H1 (cell line): ENCODE measurements at regions not wholly inside any gene's neighbourhood (a gene's known extent, or its start where the extent isn't known, plus 50 kb on each side); places are given as distances from the start of the nearest gene placed in this dataset.

Experiments used
- CTCF ChIA-PET: fragments of 300-600 bp; sonication (Branson Sonifier 250); formaldehyde crosslinking; loops from one replicate; lab custom pipeline; 2021; ENCODE audit not compliant: partially characterized antibody; lab: Charles Lee
- POLR2A ChIA-PET: fragments of 300-600 bp; sonication (Branson Sonifier 250); formaldehyde crosslinking; loops from one replicate; lab custom pipeline; 2021; ENCODE audit warnings: inconsistent platforms; ENCODE audit not compliant: partially characterized antibody; lab: Charles Lee
- DNase-seq, 2 experiments: peaks; one replicate each; pipeline versions ENCODE4 v3.0.0 to v3.0.0-alpha.2; 2010 to 2022; ENCODE audit warnings: low spot score in 2 of 2, low read depth in 1 of 2, mixed read lengths in 1 of 2
- FAIRE-seq: peaks from 2 replicates; lab custom pipeline; 2011; peaks lifted over from hg19 to GRCh38; lab: Jason Lieb, UNC
- H2AFZ ChIP-seq: 2 replicates; pipeline ENCODE4 v1.8.1; 2012; ENCODE audit warnings: low read length, inconsistent platforms
- H2AK5ac ChIP-seq: 2 replicates; pipeline ENCODE4 v1.6.1; 2013; ENCODE audit warnings: low read depth, low read length
- H2BK120ac ChIP-seq: replicated peaks from 2 replicates; pipeline ENCODE3; 2013; ENCODE audit warnings: low read depth, low read length, inconsistent platforms
- H2BK12ac ChIP-seq: 2 replicates; pipeline ENCODE4 v1.6.1; 2013; ENCODE audit warnings: low read depth, low read length
- H2BK15ac ChIP-seq: 2 replicates; pipeline ENCODE4 v1.6.1; 2013; ENCODE audit warnings: low read length
- H2BK20ac ChIP-seq: 2 replicates; pipeline ENCODE4 v1.6.1; 2013; ENCODE audit warnings: low read length
- H2BK5ac ChIP-seq: 2 replicates; pipeline ENCODE4 v1.6.1; 2013; ENCODE audit warnings: low read depth, low read length
- H3K14ac ChIP-seq: 2 replicates; pipeline ENCODE4 v1.6.1; 2013; ENCODE audit warnings: inconsistent platforms; ENCODE audit not compliant: insufficient read length
- H3K18ac ChIP-seq: 2 replicates; pipeline ENCODE4 v1.6.1; 2013; ENCODE audit warnings: low read length; ENCODE audit errors: extremely low read depth
- H3K23ac ChIP-seq: 2 replicates; pipeline ENCODE4 v1.6.1; 2013; ENCODE audit warnings: inconsistent platforms; ENCODE audit not compliant: insufficient read length
- H3K23me2 ChIP-seq: 2 replicates; pipeline ENCODE4 v1.6.1; 2013; ENCODE audit warnings: low read depth, low read length
- H3K27ac ChIP-seq: 2 replicates; pipeline ENCODE4 v1.6.1; 2011; ENCODE audit warnings: low read depth, low read length, inconsistent platforms
- H3K27me3 ChIP-seq, 4 experiments: replicated peaks in 1 of 4; 1 replicate in 1 of 4; 2 replicates in 3 of 4; pipeline versions ENCODE4 v1.6.1 to v1.8.1; 2011 to 2013; ENCODE audit warnings: low read length in 3 of 4, mild to moderate bottlenecking in 3 of 4, inconsistent platforms in 2 of 4, mixed read lengths in 2 of 4, moderate library complexity in 1 of 4; ENCODE audit not compliant: control insufficient read depth in 3 of 4, insufficient read depth in 3 of 4; ENCODE audit errors: extremely low read depth in 1 of 4
- H3K36me3 ChIP-seq, 4 experiments: 2 replicates each; pipeline versions ENCODE4 v1.6.1 to v1.8.1; 2011 to 2013; ENCODE audit warnings: mild to moderate bottlenecking in 4 of 4, low read length in 3 of 4, moderate library complexity in 2 of 4, control low read depth in 1 of 4, inconsistent platforms in 1 of 4; ENCODE audit not compliant: insufficient read depth in 4 of 4, control insufficient read depth in 2 of 4
- H3K4ac ChIP-seq: replicated peaks from 2 replicates; pipeline ENCODE3; 2013; ENCODE audit warnings: low read length, low read depth, mixed read lengths, inconsistent platforms; ENCODE audit not compliant: insufficient read length
- H3K4me1 ChIP-seq, 4 experiments: replicated peaks in 1 of 4; 1 replicate in 1 of 4; 2 replicates in 3 of 4; pipeline versions ENCODE4 v1.6.1 to v1.8.1; 2011 to 2013; ENCODE audit warnings: low read length in 3 of 4, inconsistent platforms in 2 of 4, mixed read lengths in 1 of 4; ENCODE audit not compliant: insufficient read depth in 4 of 4, control insufficient read depth in 3 of 4
- H3K4me2 ChIP-seq, 2 experiments: 2 replicates each; pipeline versions ENCODE4 v1.6.1 to v1.8.1; 2011 to 2013; ENCODE audit warnings: low read depth in 2 of 2, low read length in 2 of 2, control low read depth in 1 of 2, inconsistent platforms in 1 of 2, mild to moderate bottlenecking in 1 of 2; ENCODE audit not compliant: insufficient read depth in 1 of 2
- H3K4me3 ChIP-seq, 4 experiments: fragments of 200-600, 300-600 bp in 1 of 4; sonication (generic), shearing (Covaris generic), sonication (Bioruptor Twin) in 1 of 4; 2 replicates each; pipeline versions ENCODE4 v1.5.1 to v1.8.1; 2011 to 2016; ENCODE audit warnings: low read length in 4 of 4, low read depth in 3 of 4, control low read depth in 2 of 4, inconsistent platforms in 2 of 4, mild to moderate bottlenecking in 2 of 4, mixed read lengths in 1 of 4, moderate library complexity in 1 of 4; ENCODE audit not compliant: insufficient read depth in 2 of 4; ENCODE audit errors: extremely low read depth in 1 of 4
- H3K56ac ChIP-seq: replicated peaks from 2 replicates; pipeline ENCODE3; 2013; ENCODE audit warnings: low read depth, mild to moderate bottlenecking, mixed read lengths, low read length, inconsistent platforms; ENCODE audit not compliant: insufficient read length
- H3K79me1 ChIP-seq: 2 replicates; pipeline ENCODE4 v1.6.1; 2013; ENCODE audit warnings: low read depth, low read length, control low read depth
- H3K79me2 ChIP-seq, 2 experiments: 2 replicates each; pipeline versions ENCODE4 v1.6.1 to v1.8.1; 2012 to 2013; ENCODE audit warnings: low read length in 2 of 2, mild to moderate bottlenecking in 2 of 2, inconsistent platforms in 1 of 2; ENCODE audit not compliant: insufficient read depth in 2 of 2, control insufficient read depth in 1 of 2
- H3K9ac ChIP-seq, 4 experiments: replicated peaks in 1 of 4; 1 replicate in 1 of 4; 2 replicates in 3 of 4; pipeline versions ENCODE4 v1.6.1 to v1.8.1; 2011 to 2013; ENCODE audit warnings: low read depth in 3 of 4, low read length in 3 of 4, control low read depth in 2 of 4, mild to moderate bottlenecking in 2 of 4, moderate library complexity in 2 of 4, inconsistent platforms in 1 of 4; ENCODE audit errors: extremely low read depth in 1 of 4
- H3K9me3 ChIP-seq, 2 experiments: 2 replicates each; pipeline versions ENCODE4 v1.6.1 to v1.8.1; 2012 to 2013; ENCODE audit warnings: mild to moderate bottlenecking in 2 of 2, moderate library complexity in 2 of 2, control low read depth in 1 of 2, inconsistent platforms in 1 of 2, low read depth in 1 of 2, low read length in 1 of 2, mixed read lengths in 1 of 2; ENCODE audit not compliant: insufficient read depth in 2 of 2
- H4K20me1 ChIP-seq, 2 experiments: replicated peaks in 1 of 2; 2 replicates each; pipeline versions ENCODE3 to v1.8.1; 2011 to 2013; ENCODE audit warnings: inconsistent platforms in 2 of 2, low read length in 2 of 2, mild to moderate bottlenecking in 1 of 2; ENCODE audit not compliant: insufficient read depth in 2 of 2, control insufficient read depth in 1 of 2
- H4K5ac ChIP-seq: 2 replicates; pipeline ENCODE4 v1.6.1; 2013; ENCODE audit warnings: low read length, low read depth, mixed read lengths, inconsistent platforms; ENCODE audit not compliant: insufficient read length
- H4K8ac ChIP-seq: 2 replicates; pipeline ENCODE4 v1.8.0; 2013; ENCODE audit warnings: mild to moderate bottlenecking, moderate library complexity, low read length, inconsistent platforms; ENCODE audit not compliant: insufficient read depth; ENCODE audit errors: extremely low read depth
- H4K91ac ChIP-seq: replicated peaks from 2 replicates; pipeline ENCODE3; 2013; ENCODE audit warnings: low read length, mixed read lengths, inconsistent platforms; ENCODE audit not compliant: insufficient read length
- ASH2L ChIP-seq: fragments of 200-600, 300-600 bp; sonication (generic); IDR thresholded peaks from one replicate; pipeline ENCODE4 v1.7.1; 2017; ENCODE audit warnings: low read length
- CREB1 ChIP-seq: IDR thresholded peaks from 2 replicates; pipeline ENCODE4 v1.6.1; 2012; ENCODE audit warnings: inconsistent platforms
- FOSL1 ChIP-seq: IDR thresholded peaks from 2 replicates; pipeline ENCODE4 v1.6.1; 2011; ENCODE audit warnings: mild to moderate bottlenecking, low read depth, low read length, moderate library complexity; ENCODE audit not compliant: insufficient read depth
- POLR2AphosphoS5 ChIP-seq: IDR thresholded peaks from 2 replicates; pipeline ENCODE4 v1.6.1; 2011; ENCODE audit warnings: low read depth, low read length
- RFX5 ChIP-seq: IDR thresholded peaks from 2 replicates; pipeline ENCODE4 v1.6.1; 2011; ENCODE audit warnings: low read depth, low read length, improper control_type of control experiment, borderline replicate concordance
- RNF2 ChIP-seq: fragments of 200-900, 300-1000 bp; sonication (generic); IDR thresholded peaks from 2 replicates; pipeline ENCODE4 v1.7.1; 2016; ENCODE audit warnings: borderline replicate concordance, low read depth, mild to moderate bottlenecking, antibody characterized with exemption, low read length; ENCODE audit not compliant: poor library complexity, severe bottlenecking; ENCODE audit errors: missing control alignments
- SAP30 ChIP-seq: fragments of 300-600 bp; sonication (generic); IDR thresholded peaks from 2 replicates; pipeline ENCODE4 v1.7.1; 2012; ENCODE audit warnings: low read length, moderate library complexity, mild to moderate bottlenecking, inconsistent platforms; ENCODE audit not compliant: insufficient read depth, insufficient replicate concordance
- TBP ChIP-seq: IDR thresholded peaks from 2 replicates; pipeline ENCODE4 v1.6.1; 2011; ENCODE audit warnings: low read depth, low read length, improper control_type of control experiment
- WGBS, 2 experiments: shearing (Covaris generic) in 1 of 2; methylation state at CpG; one replicate each; pipeline versions ENCODE4 v1.1.6 to v1.1.7; 2013 to 2015; ENCODE audit warnings: low lambda C conversion rate in 2 of 2, mixed read lengths in 2 of 2, inconsistent platforms in 1 of 2, low coverage in 1 of 2, missing lambda C conversion rate in 1 of 2; ENCODE audit not compliant: insufficient replicate concordance in 2 of 2, insufficient coverage in 1 of 2, insufficient read length in 1 of 2; ENCODE audit errors: extremely low coverage in 1 of 2, missing lambda C conversion rate in 1 of 2; 5-methylcytosine and 5-hydroxymethylcytosine counted together
- TF ChIP-seq, protein P1 (sequence below), 3 experiments: IDR thresholded peaks; 1 replicate in 2 of 3; 2 replicates in 1 of 3; pipeline versions ENCODE4 v1.5.1 to v1.6.1; 2011; ENCODE audit warnings: low read length in 3 of 3, mild to moderate bottlenecking in 3 of 3, inconsistent platforms in 2 of 3, low read depth in 1 of 3, moderate library complexity in 1 of 3; ENCODE audit not compliant: insufficient read depth in 1 of 3; ENCODE audit errors: control extremely low read depth in 1 of 3

DNA sequence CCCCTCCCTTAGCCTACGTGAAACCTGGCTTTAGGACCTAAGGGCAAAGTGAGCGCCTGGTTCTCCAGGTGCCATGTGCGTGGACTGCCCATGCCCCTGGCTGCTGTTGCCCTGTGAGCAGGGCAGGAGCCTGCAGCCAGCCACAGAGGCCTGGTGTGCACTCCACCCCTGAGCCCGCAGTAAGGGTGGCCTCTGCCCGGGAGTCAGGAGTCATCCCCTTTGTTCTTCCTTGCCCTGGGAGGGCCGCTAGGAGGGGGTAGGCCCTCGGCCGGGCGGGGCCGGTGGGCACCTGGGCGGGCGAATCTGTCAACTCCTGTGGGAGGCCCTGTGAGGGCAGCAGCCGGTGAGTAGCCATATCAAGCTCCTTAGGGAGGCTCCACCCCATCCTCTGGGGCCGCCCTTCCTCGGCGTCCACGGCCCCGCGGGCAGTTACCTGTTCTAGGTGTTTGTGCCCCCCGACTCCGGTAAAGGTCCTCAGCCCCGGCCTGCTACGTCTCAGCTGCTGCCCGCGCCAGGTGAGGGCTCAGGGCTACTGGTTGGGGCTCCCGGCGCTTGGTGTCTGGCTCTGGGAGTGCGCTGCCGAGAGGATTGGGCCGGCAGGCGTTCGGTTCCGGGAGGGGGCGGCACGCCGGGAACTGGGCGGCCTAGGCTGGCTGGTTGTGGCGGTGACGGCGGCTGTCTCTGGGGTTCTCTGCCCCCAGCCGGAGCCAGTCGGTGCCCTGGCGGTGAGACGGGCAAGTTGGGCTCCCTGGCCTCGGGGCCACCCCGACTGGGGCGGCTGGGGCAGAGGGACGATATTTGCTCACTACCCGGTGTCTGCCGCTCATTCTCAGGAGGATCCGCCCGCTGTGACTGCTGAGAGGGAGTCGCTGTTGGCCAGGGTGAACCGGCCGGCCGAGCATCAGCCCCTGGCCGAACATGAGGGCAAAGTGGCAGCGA, 1060.2 kb downstream of the TECRL start:
- H3K9me3 ChIP-seq: peaks cover 29 to 35% of the 10 kb centered on the region in 2 experiments
- H4K5ac ChIP-seq: no peak overlapping the region
- no peak overlapping the region for H3K9ac ChIP-seq
- H3K4me3 ChIP-seq: no peak overlapping the region
- FAIRE-seq (no peak), DNase-seq (no peak)
- no peak overlapping the region for H2AK5ac ChIP-seq
- no peak overlapping the region for H2BK20ac ChIP-seq
- H3K27ac ChIP-seq: no peak overlapping the region
- H4K91ac ChIP-seq: no peak overlapping the region
- no peaks in the 10 kb centered on the region for H3K79me2 ChIP-seq
- WGBS, 2 experiments: 94% methylated on average over 46 of the region's 58 CpGs; no CpG with 5 or more reads in 1 of the 2 experiments
- no peaks in the 10 kb centered on the region for H3K79me1 ChIP-seq
- no peaks in the 10 kb centered on the region for H3K4me1 ChIP-seq
- no peak overlapping the region for H3K23ac ChIP-seq
- CTCF ChIA-PET: no interaction called here
- H2BK15ac ChIP-seq: no peak overlapping the region
- H3K27me3 ChIP-seq: no peaks in the 10 kb centered on the region
- no peak overlapping the region for H3K56ac ChIP-seq
- H3K18ac ChIP-seq: no peak overlapping the region
- H4K20me1 ChIP-seq: no peaks in the 10 kb centered on the region
- H3K4me2 ChIP-seq: no peak overlapping the region
- no peak overlapping the region for H2BK120ac ChIP-seq
- H2BK5ac ChIP-seq: no peak overlapping the region
- peaks cover 0 to 10% (median 0%) of the 10 kb centered on the region in 4 experiments; a peak in 1 of 8 replicates for H3K36me3 ChIP-seq
- peak overlapping the region; percentile 68; the same call in 1 of the 2 replicates for H4K8ac ChIP-seq
- no peak overlapping the region for H3K4ac ChIP-seq
- no peak overlapping the region for H2AFZ ChIP-seq
- POLR2A ChIA-PET: no interaction called here
- H3K23me2 ChIP-seq: no peaks in the 10 kb centered on the region
- no peak overlapping the region for H2BK12ac ChIP-seq
- no peak overlapping the region for H3K14ac ChIP-seq
- TF ChIP-seq SAP30 (no peak), ASH2L (no peak), FOSL1 (no peak), POLR2AphosphoS5 (no peak), CREB1 (no peak), TBP (no peak), RNF2 (no peak), RFX5 (no peak)
- TF ChIP-seq, protein P1, sequence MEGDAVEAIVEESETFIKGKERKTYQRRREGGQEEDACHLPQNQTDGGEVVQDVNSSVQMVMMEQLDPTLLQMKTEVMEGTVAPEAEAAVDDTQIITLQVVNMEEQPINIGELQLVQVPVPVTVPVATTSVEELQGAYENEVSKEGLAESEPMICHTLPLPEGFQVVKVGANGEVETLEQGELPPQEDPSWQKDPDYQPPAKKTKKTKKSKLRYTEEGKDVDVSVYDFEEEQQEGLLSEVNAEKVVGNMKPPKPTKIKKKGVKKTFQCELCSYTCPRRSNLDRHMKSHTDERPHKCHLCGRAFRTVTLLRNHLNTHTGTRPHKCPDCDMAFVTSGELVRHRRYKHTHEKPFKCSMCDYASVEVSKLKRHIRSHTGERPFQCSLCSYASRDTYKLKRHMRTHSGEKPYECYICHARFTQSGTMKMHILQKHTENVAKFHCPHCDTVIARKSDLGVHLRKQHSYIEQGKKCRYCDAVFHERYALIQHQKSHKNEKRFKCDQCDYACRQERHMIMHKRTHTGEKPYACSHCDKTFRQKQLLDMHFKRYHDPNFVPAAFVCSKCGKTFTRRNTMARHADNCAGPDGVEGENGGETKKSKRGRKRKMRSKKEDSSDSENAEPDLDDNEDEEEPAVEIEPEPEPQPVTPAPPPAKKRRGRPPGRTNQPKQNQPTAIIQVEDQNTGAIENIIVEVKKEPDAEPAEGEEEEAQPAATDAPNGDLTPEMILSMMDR (IDR thresholded peaks at IDR 0.05; ENCODE audit: control extremely low read depth in 1 of 3, insufficient read depth in 1 of 3, low read depth in 1 of 3, low read length in 3 of 3): no peak
